GM21786 (cell line): ENCODE measurements at regions not wholly inside any gene's neighbourhood (a gene's known extent, or its start where the extent isn't known, plus 50 kb on each side); places are given as distances from the start of the nearest gene placed in this dataset.

Experiments
- ATAC-seq: cut with Tn5 transposase; IDR thresholded peaks from one replicate; pipeline ENCODE4 v1.9.1; 2021; ENCODE audit not compliant: unreplicated experiment

DNA sequence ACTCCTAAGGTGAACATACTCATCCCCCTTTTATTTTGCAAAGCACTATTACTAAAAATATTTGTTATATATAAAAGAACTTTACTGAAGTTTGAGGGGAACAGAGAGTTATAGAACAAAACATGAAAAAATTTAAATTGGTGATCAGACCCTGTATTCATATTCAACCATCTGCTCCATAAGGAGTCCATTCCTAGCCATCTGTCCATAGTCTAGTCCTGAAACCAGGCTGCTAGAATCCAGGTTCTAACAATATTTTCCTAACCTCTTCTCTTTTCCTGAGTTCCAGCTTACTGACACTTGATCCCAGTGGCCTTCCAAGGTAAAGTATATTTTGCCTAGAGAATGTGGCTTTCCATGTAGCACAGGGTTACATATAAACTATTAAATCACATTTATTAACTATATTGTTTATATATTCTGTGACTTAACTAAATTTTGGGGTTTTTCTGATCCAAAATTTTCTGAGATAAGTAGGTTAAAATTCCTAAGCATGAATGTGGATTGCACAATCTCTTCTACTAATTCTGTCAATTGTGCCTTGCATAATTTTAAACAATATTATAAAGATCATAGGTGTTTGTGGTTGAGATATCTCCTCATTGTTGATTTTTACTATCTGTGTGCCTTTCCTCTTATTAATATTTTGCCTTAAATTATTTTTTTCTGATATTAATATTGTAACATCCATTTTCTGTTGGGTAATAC is 137.6 kb upstream of the MAGI2 start:
- no peak for ATAC-seq

DNA sequence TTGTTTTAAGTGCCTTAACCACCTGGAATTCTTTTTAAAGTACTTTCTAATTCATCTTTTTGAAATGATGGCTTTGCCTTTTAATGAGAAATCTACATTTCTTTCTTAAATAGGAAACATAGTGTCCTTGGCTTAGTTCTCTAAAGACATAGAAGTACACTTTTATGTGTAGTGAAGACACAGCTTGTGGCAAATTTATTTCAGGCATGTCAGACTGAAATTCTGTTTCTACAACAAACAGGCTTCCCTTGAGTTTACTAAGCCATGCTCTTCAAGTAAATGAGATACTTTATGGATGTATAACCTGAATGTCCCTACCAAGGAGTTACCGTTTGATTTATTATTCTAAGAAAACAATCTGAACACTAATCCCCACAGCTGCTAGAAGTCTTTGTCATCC is 136.9 kb upstream of the MAGI2 start:
- no peak for ATAC-seq

DNA sequence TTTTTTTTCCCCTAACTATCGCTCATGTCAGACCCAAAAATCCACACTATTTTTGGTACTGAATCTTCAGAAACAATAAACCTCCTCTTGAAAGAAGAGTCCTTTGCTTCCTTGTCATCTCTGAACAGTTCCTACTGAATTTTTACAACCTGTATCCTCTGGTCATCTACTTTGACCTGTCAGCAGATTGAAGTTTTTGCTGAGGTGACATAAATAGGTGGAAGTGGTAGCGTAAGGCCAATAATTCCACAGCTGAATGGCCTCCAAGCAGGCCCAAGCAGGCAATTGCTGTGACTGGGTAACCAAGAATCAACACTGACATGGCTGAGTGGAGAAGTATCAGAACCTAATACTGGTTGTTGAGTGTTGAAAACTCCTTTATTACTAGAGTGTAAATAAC is 117.4 kb upstream of the MAGI2 start:
- ATAC-seq: no peak

DNA sequence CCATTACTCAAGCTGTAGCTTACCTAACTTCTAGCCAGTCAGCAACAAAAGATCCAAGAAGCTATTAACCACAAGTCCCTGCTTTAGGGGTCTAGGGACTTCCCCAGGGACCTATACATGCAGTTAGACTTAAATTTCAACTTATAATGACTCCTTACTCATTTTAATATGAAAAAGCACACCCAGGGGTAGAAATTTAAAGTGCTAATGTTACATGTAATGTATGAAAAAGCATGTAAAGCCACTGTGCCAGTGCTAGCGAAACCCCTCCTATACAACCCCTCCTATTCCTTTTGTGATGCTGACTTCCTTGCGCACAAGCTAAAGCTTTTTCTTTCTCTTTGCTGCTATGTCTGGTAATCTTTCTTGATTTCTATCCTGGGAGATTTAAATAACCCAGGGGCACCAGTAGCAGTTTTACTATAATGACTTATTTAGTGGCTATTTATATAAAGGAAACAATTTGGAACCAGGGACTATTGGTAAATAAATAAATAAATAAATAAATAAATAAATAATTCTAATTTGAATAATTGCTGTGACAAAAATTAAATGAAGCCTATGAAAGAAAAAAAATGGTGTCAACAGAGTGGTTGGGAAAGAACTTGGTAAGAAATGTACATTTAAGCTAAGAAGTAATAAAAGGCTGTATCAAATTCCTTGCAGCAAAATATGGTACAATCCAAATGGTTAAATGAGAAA is 110.5 kb upstream of the MAGI2 start:
- ATAC-seq: no peak

DNA sequence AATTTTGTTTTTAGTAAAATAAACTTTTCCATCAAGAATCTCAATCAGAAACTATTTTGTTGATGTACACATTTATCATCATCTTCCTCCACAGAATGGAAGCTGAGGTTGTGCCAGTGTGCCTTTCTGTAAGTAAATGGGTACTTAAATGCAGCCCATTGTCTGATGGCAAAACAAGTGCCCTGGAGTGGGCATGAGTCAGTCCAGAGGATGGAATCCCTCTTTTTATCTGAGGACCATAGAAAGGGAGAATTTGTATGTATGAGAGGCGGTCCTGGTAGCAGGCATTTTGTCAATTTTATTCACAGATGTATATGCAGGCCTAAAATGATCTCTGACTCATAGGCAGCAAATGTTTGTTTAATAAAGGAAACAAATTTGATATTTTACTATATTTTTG is 102.1 kb upstream of the MAGI2 start:
- ATAC-seq: no peak

DNA sequence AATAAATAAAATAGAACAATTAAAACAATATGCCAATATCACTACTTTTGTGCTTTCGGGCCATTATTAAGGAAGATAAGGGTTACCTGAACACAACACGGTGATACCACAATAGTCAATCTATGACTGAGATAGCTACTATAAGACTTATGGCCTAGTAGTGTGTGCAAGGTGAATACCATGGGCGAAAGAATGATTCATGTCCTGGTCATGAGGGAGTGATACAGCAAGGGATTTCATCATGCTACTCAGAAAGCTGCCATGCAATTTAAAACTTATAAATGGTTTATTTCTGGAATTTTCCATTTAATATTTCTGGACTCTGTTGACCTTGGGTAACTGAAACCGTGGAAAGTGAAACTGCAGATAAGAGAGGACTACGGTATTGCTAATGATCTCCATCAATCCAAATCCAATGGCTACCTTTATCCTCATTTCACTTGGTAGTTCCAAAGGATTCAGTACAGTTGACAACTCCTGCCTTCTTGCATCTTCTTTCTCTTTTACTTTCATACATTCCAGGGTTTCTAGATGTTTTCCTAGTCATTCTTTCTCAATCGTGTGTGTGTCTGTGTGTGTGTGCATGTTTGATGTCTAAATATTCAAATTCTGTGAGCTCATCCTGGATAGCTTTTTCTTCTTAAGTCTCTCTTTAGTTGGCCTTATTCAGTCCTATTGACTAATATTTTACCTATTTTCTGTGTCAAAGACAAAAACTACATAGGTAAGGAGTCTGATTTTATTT is 100.5 kb upstream of the MAGI2 start:
- no peak for ATAC-seq

DNA sequence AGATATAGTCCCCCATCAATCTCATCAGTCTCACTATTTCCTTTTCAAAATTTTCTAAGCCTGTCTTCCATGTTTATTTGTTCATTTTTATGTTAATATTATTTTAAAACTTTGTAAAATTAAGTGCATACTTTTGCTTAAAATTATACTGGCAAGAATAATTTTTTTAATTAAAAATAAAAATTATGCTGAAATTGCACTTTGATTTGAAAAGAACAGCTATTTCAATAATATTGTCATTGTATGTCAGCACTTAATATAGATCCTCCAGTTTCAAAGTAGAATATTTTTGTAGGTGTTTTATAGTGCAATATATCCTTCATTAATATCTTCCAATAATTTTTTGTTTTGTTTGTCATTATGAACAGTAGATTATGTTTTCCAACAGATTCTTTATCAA is 99.0 kb upstream of the MAGI2 start:
- no peak for ATAC-seq

DNA sequence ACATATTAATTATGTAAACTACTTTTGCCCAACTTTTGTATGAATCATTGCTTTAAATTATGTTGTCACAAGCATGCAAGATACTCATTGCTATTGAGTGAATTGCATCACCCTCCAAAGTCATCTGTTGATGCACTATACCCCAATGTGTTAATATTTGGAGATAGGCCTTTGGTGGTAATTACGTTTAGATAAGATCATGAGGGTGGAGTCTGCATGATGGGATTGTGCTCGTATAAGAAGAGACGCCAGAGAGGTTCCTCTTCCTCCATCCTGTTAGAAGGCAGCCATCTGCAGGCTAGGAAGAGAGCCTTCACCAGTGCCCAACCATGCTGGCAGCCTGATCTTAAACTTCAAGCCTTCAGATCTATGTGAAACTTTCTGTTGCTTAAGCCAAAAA is 95.3 kb upstream of the MAGI2 start:
- no peak for ATAC-seq

DNA sequence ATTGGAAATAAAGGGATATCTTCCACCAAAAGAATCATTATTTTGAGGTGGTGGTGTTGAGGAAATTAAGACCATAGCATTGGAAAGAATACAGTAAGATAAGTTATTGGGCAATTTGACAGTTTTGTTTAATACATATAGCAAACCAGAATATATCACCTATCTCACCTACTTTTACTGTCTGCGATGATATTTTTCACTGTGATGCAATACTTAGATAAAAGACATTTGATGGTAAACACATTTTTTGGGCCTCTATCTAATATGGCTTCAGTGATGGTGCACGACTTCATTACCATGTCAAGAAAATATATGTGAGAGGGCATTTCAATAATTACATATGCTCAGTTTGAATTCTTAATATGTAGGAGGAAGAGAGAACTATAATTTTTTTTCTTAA is 93.7 kb upstream of the MAGI2 start:
- no peak for ATAC-seq

DNA sequence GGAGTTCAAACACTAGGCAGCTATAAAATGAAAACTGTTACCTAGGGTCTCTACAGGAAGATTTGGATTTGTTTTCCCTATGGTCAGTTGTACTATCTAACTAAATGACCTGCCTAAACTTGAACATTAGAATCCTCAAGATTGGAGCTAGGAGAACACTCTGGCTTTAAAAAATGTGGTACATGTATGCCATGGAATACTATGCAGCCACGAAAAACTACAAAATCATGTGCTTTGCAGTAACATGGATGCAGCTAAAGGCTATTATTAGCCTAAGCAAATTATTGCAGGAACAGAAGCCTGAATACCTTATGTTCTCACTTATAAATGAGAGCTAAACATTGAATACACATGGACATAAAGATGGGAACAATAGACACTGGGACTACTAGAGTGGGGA is 87.1 kb upstream of the MAGI2 start:
- ATAC-seq: no peak

DNA sequence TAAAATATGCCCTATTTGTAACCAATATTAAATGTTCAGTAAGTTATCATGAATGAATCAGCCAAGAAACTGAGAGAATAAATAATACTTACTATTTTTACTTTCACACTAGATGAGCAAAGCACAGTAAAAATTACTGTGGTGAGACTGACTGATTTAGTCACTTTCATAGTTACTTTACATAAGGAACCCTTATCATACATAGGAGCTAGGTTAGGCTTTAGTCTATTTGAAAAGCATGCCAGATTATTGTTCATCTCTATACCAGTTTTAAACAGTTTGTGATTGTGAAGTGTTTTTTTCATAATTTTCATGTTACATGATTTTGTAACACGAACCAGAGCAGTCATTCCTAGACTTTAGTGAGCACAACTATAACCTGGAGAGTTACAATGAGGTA is 80.7 kb upstream of the MAGI2 start:
- no peak for ATAC-seq

DNA sequence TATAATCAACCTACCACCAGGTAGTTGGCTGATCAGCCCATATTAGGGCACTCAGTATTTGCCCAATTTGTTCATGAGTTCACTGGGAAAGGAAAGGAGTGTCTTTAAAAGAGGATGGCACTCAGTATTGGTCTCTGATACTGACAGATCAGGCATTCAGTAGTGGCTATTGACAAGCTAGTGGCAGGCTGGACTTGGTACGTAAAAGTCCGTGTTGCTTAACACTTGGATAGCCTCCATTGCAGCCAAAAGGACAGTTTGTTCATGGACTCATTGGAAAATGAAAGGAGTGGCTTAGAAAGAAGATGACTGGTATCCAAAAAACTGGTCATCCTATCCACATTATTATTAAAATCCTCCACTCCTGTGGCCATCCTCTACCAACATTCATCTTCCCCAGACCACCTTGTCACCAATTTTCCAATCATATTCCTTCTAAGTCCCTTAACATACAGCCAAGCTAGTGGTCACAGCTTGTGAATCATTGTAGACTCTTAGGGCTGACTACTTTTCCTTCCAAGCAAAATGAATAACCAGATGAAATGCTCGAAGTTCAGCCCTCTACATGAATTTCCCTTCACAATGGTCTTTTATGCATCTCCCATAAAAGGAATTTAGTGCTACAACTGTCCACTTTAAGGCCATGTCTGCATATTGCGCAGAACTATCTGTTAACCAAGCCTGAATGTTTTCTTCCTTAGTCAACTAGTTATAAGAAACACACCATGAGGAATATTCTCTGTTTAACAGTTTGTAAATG is 78.6 kb upstream of the MAGI2 start:
- ATAC-seq: no peak

DNA sequence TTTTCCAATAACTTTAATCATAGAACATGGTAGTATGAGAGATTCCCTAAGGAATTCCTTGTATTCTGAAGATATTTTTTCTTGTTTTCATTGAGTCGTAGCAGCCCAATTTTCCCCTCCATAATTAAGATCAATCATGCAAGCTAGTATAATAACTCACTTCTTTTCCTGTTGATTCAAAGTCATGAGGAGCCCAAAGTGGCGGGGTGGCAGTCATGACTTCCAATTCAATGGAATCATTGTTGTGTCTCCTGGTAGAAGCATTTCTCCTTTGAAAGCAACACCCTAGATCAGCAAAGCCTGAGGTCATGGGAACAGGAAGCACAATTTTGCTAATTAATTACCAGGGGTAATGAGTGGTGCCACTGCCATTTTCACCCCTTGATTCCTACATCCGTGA is 77.6 kb upstream of the MAGI2 start:
- ATAC-seq: no peak

DNA sequence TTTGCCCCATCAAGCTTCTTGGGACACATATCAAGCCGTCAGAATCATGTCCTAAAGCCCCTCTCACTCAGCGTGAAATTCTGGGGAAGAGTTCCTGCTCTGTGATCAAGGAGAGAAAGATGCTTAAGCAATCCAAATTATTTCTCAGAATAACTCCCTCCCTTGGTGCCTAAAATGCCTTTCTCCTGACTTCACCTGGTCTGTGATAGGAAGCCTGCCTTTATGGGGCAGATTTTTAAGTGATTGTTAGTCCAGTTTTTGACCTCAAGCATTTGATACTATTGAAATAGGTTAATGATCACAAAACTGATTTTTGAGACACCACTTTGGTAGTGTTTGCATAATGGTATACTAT is 76.4 kb upstream of the MAGI2 start:
- ATAC-seq: no peak

DNA sequence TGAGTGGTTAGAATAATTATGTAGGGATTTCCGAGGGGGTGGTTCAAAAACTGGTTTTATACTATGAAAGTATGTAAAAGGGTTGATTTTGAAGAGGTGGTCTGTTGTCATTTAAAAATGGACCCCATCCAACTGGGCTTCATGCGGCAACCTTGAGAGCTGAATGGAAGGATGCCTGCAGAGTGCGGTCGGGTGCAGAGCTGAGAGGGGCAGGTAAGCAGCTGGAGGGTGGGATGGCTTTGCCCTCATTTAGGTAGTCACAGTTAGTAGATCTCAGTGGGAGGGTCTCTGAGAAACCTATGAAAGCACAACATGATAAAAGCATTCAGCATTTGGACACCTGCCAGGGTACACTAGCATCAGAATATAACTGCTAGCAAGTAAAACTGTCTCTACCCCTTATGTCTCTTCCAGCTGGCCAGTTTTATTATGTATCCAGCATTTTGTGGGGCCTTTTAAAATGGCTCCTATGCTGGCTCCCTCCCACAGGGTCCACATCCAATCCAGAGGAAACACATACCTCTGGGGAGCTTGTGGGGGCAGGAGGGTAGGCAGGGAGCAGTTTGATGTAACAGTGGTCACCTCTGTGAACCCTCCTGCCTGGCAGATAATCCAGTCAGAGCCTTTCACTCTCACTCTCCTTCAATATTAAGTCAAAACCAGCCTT is 75.9 kb upstream of the MAGI2 start:
- ATAC-seq: no peak

DNA sequence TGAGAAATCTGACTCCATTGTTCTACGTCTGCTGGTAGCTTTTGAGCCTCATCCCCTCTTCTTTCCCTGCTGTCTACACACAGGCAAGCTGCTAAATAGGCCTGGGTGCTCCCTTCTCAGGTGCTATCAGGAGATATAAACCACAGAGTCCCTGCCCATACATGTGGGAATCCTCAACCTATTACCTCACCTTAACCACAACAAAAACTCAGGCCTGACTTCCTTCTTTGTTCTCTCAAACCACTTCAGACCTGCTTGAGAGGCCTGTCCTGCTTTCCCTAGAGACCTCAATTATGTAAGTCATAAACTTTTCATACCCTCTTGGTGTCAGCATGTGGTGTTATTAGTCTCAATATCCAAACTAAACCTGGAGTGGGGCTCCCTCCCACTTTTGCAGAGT is 75.0 kb upstream of the MAGI2 start:
- ATAC-seq: no peak

DNA sequence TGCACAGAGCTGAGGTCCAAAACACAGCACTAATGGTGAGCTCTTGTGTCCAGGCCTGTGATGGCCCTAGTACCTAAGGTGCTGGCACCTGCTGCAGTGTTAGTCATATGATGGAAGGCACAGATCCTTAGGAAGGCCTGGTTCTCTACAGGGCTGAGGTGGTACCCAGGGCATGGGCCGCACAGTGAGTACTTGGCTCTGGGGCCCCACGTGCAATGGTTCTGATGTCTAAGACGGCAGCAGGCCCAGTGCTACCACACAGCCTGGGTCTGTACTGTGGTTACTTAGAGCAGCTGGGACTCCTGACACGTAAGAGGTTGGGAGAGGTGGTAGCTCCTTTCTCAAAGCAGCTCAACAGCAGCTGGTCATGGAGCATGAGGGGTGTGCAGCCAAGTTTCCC is 70.6 kb upstream of the MAGI2 start:
- ATAC-seq: no peak

DNA sequence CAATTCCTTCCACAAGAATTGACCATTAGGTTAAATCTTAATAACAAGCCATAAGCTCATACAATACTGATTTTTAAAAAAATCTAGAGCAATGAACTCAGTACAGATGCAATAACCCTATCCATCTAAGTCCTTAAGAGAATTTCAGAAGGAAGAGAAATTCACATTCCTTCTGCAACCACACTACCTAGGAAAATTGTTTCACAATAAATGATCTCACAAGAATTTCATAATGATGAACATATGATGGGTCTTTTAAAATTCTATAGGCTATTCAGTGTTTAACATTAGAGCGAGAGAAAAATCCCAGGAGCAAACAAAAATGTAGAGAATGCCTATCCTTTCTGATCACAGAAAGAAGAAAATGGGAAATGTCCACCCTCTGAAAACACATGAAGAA is 70.0 kb upstream of the MAGI2 start:
- no peak for ATAC-seq

DNA sequence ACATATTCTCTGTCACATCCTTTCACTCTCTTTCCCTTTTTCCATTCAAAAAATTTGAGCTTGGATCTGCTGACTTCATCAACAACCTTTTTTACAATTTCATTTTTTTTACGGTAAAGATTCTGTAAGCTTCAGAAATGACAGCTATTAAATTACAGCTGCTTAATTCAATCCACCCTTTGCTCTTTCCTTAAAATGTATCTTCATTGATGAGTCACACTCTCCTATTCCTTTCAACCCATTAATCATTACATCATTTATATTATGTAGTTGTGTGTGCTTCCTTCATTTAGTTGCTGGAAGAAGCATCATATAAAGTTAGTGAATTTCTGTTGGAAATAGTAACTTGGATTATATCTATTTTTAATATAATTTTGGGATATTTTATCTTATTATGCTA is 67.1 kb upstream of the MAGI2 start:
- no peak for ATAC-seq

DNA sequence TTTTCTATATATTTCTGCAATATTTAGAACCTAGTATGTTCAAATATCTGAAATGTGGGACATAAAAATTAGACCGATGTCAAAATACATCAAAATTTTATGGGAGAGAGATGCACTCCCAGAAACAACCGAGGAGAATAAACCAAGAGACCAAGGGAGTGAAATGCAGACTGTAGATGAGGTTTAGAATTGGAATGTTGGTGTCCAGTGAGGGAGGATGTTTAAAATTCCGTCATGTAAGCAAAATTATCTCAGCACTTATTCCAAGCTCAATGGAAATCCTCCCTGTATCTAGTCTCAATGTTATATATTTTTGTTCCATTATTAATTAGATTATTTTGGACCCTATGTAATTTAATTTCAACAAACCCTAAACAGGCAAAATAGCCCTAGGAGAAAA is 61.9 kb upstream of the MAGI2 start:
- no peak for ATAC-seq

DNA sequence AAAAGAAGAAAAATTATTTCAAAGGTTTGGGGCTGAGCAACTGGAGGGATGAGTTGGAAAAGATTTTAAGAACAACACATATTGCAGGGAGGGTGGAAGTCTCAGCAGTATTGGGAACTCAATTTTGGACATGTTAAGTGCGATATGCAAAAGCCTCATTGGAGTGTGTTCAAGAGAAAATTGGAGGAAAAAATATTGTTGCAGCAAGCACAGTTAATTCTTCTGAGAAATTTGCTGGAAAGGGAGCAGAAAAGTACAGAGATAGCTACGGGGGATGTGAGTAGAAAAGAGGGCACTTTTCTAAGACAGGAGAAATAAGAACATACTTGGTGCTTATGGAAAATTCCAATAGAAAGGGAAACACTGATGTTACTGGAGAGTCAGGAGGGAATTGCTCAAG is 59.8 kb upstream of the MAGI2 start:
- no peak for ATAC-seq
